GM19463 (cell line): ENCODE measurements at regions not wholly inside any gene's neighbourhood (a gene's known extent, or its start where the extent isn't known, plus 50 kb on each side); places are given as distances from the start of the nearest gene placed in this dataset.
A peak's percentile ranks its signal among the peaks of the same experiment; 100 is the strongest.
"Not testable (repeated sequence)": the region's sequence is repeated elsewhere in the genome, so short reads cannot be mapped to it uniquely, and the experiment has no call there.

ENCODE experiments used
- ATAC-seq: cut with Tn5 transposase; IDR thresholded peaks from one replicate; pipeline ENCODE4 v1.9.1; 2021; ENCODE audit warnings: mild to moderate bottlenecking, moderate library complexity; ENCODE audit not compliant: unreplicated experiment

DNA sequence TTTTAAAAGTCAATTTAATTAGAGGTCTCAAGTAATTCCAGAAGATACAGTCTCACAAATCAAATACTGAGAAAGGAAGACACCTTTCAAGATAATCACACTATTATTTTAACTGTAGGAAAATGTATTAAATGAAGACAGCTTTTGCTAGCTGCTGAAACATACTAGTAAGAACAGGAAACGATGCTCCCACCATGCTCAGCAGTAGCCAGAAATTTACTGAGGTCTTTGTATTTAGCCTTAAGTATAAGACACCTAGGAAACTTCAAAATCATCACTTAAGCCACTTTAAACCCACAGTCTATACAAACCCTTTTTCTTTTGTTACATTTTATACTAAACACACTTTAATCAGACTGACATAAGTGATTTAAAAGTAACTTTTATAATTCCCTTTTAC lies 72.7 kb upstream of the NPIPB12 start:
- ATAC-seq = not testable (repeated sequence)

DNA sequence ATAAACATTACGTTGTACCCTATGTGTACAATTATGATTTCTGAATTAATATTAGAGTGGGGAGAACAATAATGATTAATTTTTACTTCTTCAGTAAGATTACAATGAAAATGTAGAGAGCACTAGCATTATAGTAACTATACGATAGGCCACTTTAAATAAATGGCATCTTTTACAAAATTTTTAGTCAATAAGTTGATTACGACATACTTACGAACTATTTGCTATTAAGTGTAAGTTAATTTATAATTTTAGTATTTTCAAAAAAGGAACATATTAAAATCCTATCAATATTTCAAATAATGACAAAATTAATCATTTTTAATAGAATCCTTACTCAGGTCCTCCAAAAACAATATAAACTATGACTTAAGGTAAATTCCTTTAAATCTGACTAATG lies 75.6 kb upstream of the NPIPB12 start:
- ATAC-seq = not testable (repeated sequence)

DNA sequence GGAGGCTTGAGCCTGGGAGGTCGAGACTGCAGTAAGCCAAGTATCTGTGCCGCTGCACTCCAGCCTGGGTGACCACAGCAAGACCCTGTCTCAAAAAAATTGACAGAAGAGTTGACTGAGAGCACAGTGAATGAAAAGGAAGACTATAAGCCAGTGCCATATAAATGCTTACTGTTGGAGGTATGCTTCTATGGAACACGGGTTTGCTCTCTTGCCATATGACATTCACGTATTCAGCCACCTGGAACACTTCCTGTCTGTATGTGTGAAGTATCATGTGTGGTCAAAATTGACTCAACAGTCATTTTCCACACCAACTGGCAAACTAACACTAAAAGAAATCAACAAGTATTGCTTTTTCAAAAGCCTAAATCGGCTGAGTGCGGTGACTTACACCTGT lies 71.1 kb upstream of the SPN start:
- not testable (repeated sequence) for ATAC-seq

DNA sequence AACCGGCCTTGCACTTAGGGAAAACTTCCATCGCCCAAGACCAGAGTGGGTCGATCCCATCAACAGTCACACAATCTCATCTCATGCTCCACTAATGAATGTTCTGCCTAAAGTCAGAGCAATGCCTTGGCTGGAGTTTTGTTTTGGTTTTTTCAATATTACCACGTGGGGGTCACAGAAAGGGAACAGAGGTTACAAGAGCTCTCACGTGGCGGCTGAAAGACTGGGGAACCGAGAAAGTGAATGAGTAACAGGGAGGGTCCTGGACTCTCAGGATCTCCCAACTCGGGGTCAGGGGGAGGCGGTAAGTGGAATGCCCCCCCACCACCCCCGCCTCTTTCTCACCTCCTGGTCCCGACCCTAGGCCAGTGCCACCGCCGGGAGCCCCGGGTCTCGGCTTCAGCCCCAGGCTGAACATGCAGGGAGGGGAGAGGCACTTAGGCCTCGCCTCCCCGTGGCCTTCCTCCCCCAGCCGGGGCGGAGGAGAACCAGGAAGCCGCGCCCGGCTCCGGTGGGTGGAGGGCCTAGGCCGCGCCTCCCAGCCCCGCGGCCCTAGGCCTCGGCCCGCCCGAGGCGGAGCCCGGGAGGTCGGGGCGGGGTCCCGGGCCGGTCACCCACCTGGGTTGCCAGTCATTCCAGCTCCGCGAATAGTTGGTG lies 68.7 kb upstream of the SPN start:
- ATAC-seq = peak; percentile 40

DNA sequence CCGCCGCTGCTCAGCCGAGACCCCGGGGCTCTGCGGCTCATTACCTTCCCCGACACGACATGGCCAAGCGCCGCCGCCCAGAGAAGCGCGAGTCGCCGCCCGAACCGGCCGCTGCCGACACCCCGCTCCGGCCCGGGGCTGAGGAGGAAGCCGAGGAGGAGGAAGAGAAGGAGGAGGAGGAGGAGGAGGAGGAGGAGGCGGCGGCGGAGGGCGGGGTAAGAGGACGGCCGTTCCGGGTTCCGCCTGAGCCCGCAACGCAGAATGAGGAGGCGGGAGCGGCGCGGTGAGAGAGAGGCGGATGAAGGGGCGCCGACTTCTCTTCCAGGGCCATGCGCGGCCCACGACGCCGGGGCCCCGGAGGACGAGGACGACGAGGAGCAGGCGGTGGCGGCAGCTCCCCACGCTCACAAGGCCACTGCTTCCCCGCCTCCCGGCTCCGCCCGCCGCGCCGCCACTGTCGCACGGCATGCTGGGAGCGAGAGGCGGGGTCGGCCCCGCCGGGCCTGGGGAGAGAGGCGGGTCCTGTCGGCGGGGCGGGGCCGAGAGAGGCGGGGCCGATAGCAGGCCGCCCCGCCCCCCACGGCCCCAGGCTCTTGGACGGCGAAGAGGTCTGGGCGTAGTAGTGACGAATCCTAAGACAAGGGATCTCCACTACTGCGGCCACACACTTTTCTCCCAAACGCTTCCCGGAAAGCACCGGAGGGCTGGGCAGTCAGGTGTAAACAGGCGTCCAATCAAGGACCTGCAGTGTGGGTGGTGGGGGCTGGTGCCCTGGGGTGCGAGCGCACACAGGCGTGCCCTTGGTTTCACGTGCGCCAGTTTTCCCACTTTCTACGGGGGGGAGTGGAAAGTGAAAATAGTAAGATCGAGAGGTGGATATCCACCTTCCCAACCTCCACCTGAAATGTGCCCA lies 67.9 kb upstream of the SPN start:
- peak; percentile 70 for ATAC-seq

DNA sequence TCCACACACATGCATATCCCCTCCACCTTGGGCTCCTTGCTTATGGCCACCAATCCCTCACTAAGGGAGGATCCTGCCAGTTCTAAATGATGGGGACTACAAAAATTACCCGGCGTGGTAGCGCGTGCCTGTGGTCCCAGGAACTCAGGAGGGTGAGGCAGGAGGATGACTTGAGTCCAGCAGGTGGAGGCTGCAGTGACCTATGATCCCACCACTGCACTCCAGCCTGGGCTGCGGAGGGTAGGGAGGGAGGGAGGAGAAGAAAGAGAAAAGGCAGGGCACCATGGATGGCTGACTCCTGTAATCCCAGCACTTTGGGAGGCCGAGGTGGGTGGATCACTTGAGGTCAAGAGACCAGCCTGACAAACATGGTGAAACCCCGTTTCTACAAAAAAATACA lies 66.0 kb upstream of the SPN start:
- ATAC-seq = not testable (repeated sequence)

DNA sequence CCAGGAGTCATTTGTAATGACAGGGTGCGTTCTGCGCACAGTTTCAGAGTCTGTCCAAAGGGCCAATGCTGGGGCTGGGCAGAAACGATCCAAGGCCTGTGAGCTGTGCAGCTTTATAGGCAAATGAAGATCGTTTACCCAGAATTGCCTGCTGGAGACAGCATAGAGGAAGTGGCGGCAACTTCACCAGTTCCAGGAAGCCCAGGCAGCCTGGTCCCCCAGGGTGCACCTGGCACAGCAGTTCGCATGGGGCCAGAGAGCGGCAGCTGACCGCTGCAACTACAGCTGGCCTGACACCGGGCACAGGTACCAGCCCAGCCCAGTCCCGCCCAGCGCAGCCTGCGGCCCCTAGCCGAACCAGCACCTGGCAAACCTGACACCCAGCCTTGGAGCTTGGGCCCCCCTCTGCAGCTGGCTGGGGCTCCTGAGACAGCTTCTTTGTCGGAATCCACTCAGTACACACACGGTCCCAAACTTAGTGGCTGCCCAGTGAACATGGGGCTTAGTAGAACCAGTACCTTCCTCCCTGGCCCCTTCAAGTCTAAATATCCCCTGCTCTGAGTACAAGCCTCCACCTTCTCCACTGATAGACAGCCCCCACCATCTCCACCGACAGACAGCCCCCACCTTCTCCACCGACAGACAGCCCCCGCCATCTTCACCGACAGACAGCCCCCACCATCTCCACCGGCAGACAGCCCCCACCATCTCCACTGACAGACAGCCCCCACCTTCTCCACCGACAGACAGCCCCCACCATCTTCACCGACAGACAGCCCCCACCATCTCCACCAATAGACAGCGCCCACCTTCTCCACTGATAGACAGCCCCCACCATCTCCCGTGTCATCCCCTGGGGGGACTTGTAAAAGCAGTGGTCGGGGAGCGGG lies 62.7 kb upstream of the SPN start:
- ATAC-seq = not testable (repeated sequence)

DNA sequence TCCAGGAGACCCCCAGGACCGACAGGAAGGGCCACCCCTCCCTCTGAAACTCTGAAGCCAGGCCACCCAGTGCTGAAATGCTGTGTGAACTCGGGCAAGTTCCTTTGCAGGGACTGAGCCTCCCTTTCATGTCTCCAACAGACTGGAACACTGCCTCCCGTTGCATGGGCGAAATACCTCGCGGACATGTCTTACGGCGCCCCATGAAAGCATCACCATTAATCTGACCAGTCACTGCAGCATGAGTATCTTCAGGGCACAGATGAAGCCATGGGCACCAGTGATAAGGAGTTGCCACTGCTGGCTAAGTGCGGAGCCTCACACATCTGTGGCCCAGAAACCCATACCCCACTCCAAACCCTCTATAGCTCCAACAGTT lies 60.8 kb upstream of the SPN start:
- ATAC-seq = not testable (repeated sequence)

DNA sequence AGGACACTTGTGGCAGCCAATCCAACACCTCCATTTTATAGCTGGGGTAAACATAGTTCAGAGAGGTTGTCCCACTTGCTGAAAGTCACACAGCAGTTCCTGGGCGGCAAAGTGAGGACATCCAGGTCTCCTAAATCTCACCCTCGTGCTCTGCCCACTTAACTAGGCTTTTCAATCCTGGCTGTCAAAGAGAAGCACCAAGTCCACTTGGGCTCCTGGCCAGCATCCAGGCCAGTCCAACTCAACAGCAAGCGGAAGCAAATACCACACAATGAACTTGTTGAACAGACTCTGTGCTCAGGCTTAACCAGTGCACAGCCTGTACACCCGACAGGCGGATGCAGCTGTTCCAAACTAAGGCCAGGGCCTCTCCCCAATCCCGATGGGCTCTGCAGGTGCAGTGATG lies 60.4 kb upstream of the SPN start:
- ATAC-seq = not testable (repeated sequence)

DNA sequence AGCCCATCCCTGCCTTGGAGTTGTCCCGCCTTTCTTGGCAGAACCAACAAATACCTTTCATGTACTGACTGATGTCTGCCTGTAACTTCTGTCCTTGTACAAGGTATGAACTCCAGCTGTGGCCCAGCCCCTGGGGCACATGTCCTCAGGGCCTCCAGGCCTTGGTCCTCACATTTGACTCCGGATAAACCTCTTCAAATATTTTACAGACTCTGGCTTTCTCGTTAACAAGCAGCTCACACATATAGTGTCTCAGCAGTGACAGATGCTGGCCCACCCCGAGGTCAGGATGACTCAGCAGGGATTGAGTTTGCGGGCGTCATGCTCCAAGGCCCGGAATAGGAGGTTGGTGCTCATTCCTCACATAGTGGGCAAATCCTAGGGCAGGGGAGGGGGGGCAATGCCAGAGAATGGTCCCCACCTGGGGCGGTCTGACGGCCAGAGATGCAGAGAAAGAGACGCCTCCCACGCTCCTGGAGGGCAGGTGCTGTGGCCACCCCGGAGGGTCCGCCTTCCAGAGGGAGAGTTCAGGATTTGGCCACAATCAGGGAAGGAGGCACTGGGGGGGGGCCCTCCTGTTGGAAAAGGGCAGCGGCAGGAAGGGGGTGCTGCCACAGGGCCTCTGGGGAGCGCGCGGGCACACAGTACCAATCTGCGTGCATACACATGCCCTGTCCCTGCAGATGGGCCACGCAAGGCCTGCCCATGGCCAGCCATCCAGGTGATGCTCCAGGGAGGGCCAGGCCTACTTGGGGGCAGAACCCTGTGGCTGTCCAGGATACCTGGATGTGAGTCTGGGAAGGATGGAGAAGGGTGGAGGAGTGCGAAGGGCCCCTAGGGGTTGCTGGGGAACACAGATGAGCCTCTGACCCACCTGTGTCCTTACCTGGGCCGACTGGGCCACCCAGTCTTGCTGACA lies 58.2 kb upstream of the SPN start:
- ATAC-seq = not testable (repeated sequence)

DNA sequence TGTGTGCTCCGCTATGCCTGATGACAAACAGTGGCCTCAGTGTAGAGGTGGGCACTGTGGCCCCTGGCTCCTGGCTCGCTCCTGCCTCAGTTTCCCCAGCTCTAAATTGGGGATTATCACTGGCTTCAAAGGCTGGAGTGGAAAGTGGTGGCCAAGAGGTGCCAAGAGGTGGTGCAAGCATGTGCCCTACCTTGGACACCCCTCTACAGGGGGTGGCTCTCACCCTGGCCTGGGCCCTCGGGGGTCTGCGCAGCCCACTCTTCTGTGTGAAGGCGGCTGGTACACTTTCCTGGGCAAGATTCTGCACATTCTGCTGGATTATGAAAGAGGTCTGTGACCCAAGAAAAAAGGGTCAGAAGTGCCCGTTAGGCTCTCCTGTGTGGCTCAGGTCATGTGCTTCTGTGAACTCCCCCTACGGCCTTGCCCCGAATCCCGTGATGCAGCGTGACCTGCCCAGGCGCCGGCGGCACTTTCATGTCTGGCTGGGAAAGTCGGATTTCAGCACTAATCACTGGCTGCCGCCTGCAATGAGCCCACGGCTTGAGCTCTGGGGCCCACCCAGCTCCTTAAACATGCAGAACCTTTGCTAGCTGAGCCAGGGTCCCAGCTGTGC lies 57.3 kb upstream of the SPN start:
- ATAC-seq = not testable (repeated sequence)

DNA sequence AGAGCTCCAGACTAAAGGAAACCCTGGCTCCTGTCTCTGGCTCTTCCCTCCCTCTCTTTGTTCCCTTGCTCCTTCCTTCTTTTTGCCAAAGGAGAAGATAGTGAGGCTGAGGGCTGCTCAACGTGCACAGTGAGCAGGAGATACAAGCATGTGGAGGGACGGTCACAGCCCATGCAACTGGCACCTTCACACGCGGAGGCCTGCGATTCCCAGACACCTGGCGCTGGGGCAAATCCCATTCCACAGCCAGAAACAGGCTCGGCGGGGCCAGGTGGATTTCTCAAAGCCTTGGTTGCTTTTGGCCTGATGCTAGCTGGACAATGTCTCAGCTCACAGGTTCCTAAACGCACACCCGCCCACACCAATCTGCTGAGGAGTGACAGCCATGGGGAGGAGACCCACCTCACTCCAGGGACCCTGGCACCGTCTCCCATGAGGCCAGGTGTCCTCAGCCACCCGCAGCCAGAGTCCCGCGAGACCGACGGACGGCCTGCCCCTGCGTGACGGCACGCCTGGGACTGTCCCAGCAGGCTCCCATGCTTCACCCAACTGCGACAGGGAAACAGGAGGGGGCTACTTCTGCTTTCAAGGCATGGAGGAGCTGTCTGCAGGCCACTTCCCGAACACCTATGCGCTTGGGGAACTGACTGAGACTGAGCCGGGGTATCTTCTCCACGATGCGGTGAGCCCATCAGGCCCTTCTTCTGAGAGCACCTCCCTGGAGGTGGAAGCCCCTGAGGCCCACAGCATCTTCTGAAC lies 56.2 kb upstream of the SPN start:
- ATAC-seq = not testable (repeated sequence)

DNA sequence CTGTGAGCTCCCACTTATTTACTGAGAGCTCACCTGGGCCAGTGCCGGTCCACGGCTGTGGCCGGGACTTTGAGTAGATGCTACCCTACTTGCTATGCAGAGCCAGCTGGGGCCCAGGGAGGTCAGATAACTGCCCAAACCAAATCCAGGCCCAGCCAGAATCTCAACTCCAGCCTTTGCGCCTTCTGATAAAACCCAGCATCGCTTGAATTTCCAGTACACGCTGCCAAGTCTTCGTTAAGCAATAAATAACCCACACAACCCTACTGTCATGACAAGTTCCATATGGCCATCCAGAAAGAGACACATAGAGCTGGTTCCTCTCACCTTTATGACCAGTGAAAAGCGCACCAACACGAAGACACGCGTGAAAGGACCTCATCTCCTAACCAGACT lies 55.6 kb upstream of the SPN start:
- not testable (repeated sequence) for ATAC-seq

DNA sequence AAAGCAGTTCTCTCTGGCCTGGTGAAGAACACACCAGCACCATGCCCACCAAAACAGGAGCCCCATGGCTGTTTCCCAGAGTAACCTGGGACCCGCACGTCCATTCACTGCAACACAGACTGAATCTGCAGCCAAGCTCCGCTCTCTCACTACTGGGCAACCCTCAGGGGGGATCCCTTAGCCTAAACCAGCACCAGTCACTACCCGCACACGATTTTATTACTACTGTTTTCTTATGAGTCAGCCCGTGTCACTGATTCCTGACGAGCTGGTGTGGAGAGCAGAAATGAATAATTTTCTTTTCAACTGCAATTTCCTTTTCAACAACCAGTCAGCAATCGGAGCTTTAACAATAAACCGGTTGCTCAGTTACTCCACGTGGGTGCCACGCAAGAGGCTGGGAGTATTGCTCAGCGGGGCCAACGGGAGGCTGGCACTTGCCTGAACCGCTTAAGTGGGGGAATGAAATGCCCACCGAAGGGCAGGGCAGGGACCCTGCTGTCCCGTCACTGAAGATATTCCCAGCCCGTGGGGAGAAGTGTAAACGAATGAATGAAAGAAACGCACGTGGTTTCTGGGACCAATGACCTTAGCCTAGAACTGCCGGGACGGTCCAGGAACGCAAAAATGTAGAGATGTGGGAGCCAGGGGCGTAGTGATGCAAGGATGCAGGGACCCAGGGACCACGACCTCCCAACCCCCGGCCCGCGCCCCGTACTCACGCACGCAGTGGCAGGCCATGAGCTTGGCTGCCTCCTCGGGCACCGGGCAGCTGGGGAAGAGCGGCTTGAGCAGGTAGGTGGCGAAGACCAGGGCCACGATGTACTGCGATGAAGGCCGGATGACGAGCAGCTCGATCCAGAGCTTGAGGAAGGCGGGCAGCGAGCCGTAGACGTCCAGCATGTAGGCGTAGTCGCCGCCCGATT lies 50.4 kb upstream of the SPN start:
- ATAC-seq = peak; percentile 45
